Left cardiac atrium (tissue), 4 donors: ENCODE measurements at regions not wholly inside any gene's neighbourhood (a gene's known extent, or its start where the extent isn't known, plus 50 kb on each side); places are given as distances from the start of the nearest gene placed in this dataset.
"Not testable (repeated sequence)": the region's sequence is repeated elsewhere in the genome, so short reads cannot be mapped to it uniquely, and the experiment has no call there.

Experiments used
- ATAC-seq, 2 donors: fragments of 200-7000 bp; cut with Tn5 transposase; one replicate each; pipeline ENCODE4 v1.9.1; 2020; ENCODE audit warnings: mild to moderate bottlenecking in 2 of 2, moderate library complexity in 2 of 2
- DNase-seq: peaks from one replicate; pipeline ENCODE4 v3.0.0-alpha.2; 2020
- intact Hi-C, 2 donors: fragments of 100-400 bp; cut with DNase I; formaldehyde crosslinking; loops; one replicate each; pipeline versions ENCODE4 v1.14.1 to v1.15.1; 2022 to 2023
- donor health status: DM: no; HTN: yes; CAD: no.
- donor health status: DM: no; HTN: yes; CAD: no; lungs with severe emphysema.
- donor health status: DM: yes; HTN: yes; CAD: no.
- donor health status: Dilated cardiomyopathy.

DNA sequence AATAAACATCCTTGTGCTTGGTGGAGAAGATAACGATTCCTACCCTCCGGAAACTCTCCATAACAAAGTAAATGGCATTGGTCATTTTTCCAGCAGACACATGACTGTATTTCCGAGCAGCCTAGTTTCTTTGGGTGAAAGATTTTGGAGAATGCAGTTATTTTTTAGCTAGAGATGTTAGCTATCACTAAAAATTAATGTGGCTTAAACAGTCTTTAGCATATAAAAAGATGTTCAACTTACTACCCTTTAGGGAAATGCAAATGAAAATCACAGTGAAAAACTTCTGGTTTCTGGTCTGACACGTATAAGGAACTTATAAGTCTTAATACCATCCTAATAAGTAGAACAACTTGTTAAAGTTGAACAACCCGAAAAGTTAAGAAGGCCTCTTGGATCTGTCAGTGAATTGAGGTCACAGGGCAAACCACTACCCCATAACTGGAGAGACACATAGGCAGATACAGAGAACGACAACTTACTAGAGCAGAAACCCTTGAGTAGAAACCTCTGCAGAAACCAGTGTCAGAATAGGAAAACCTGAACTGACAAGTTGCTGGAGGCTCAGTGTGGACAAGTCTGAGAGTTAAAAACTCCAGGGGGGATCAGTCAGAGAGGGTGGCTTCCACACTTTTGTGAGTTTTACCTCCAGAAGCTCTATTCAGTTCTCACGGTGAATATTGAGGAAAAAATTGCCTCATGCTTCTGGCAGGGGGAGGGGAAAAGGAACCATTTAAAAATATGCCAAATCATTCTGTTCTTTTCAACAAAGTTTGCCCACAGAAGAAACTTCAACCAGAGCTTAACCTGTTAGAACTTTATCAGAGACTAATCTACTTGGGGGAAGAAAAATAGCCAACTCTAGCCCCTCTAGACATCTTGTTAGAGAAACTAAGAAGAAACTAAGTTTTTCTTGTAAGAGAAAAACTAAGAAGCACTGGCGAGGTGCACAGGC is 325.2 kb upstream of the RPS23 start:
- DNase-seq, result no peak
- intact Hi-C loops, result no loop called here
- no peak for ATAC-seq

GRCh38 chr5:82601861-82602260 is 323.7 kb upstream of the RPS23 start:
- ATAC-seq, result no peak
- intact Hi-C loops, result no loop called here
- no peak for DNase-seq

GRCh38 chr5:82601077-82601476 is 322.9 kb upstream of the RPS23 start:
- intact Hi-C loops, result no loop called here

DNA sequence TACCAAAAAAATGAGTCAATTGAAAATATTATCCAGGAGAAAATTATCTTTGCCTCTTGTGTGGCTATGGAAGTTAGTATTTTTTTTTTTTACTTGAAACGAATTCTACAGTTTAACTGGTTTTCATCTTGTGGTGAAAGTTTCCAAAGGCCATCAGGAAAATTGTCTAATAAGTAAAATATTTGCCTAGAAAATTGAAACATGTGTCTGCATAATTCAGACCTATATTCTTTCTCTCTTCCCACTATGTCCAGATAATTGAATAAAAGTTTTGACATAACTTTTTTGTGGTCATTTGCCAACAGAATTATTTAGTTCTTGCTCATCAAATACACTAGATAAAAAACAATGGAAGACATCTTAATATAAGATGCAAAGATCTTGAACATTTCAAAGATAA is 321.5 kb upstream of the RPS23 start:
- DNase-seq, result no peak
- intact Hi-C loops, result no loop called here
- ATAC-seq, result no peak

More at GRCh38 chr5:82601077-82601476, 322.9 kb upstream of the RPS23 start:
- no peak for DNase-seq
- ATAC-seq, result no peak

DNA sequence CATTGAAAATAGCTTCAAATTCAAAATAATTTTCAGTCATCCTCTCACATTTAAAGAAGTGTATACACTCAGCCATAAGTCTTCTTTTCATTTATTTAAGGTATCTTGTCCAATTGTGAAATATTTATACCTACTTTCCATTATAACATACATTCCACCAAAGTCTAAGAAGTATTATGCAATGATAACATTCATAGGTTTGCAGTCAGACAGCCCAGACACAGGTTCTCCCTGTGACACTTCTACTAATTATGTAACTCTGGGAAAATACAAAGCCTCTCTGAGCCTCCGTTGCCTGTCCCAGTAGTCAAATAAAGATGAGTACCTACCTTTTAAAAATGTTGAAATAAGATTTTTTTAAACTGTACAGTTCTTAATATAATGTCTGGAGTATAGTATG is 320.9 kb upstream of the RPS23 start:
- intact Hi-C loops, result no loop called here
- ATAC-seq, result no peak
- DNase-seq, result no peak

- ATAC-seq (no peak), DNase-seq (no peak)
- intact Hi-C loops, result no loop called here
Observed at GRCh38 chr5:82597437-82597836, 319.3 kb upstream of the RPS23 start.

GRCh38 chr5:82596451-82596850 is 318.3 kb upstream of the RPS23 start:
- DNase-seq, result no peak
- ATAC-seq, result no peak
- intact Hi-C loops, result no loop called here

DNA sequence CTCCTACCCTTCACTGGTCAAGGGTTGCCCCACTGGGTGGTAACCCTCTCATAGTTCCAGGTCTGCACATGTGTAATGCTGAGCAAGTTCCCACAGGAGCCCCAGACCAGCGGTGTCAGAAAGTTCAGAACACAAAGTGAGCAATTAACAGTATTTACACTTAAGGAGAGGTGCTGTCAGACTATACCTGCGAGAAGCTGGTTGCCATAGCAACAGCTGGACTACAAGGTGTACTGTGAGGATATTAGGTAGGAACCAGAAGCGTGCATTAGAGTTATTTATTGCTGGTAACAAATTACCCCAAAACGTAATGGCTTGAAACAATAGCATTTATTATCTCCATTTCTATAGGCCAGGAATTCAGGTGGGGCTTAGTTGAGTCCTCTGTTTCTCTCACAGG is 317.0 kb upstream of the RPS23 start:
- no peak for DNase-seq
- intact Hi-C loops, result no loop called here
- ATAC-seq, result no peak

DNA sequence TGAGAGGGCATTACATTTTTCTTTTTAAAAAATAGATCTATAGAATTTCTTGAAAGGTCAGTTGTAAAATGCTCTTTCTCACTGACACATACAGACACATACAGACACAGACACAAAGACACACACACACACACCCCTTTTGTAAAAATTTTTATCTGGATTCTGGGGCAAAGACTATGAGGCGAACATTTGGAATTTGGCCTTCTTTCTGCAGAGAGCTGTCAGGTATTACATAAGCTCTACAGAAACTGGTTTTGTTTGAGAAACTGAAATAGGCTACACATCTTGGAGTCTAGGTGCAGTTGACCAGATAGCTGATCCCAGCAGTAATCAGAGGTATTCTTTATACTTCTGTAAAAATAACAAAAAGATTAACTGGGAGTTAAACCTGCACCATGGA is 315.9 kb upstream of the RPS23 start:
- ATAC-seq, result no peak
- no peak for DNase-seq
- intact Hi-C loops, result no loop called here

GRCh38 chr5:82593481-82593880 is 315.3 kb upstream of the RPS23 start:
- DNase-seq (no peak), ATAC-seq (peak in 1 of 2 donors; percentile 30)
- intact Hi-C loops, result no loop called here

- intact Hi-C loops, result no loop called here
- ATAC-seq (no peak), DNase-seq (no peak)
Observed at GRCh38 chr5:82591021-82591515, 312.9 kb upstream of the RPS23 start.

DNA sequence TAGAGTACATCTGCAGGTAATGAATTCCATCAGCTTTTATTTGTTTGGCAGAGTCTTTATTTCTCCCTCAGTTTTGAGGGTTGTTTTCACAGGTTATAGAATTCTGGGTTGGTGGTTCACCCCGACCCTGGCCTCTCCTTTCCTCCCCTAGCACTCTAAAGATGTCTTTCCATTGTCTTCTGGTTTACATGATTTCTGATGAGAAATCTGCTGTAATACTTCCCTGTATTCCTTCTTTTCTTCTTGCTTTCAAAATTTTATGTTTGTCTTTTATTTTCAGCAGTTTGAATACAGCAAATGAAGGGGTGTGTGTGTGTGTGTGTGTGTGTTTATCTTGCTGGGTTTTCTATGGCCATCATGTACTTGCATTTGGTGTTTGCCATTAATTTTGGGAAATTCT is 312.0 kb upstream of the RPS23 start:
- no peak for ATAC-seq
- DNase-seq, result no peak
- intact Hi-C loops, result no loop called here

DNA sequence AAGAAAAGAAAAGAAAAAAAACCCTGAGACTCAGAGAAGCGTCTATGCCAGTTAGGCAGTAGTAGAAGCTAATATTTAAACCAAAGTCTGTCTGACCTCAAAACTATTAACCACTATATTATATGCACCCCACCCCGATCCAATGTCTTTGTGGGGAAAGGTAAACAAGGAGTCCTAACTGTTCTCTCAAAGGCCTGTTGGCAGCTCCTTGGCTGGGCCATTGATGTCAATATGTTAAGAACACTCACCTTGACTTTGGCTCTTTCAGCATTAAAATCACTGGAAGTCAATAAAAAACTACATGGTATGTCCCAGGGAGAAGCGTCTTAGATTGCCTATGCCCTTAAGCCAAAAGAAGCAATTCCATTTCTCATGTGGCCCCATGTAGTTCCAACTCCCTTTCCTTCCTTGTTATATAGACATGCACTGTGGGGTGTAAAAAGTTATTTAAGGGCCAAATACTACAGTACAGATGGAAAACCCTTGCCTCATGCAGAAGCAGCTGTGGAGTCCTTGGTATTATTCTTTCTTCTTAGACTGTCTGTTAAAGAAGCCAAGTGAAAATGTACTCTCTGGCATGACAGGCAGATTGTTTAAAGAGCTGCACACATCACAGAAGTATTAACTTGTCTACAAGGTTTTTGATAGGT is 308.6 kb upstream of the RPS23 start:
- no peak for DNase-seq
- intact Hi-C loops, result no loop called here
- no peak for ATAC-seq

GRCh38 chr5:82586181-82586580 is 308.0 kb upstream of the RPS23 start:
- ATAC-seq (no peak), DNase-seq (no peak)
- intact Hi-C loops, result no loop called here

GRCh38 chr5:82584631-82585030 is 306.5 kb upstream of the RPS23 start:
- DNase-seq (no peak), ATAC-seq (peak in 1 of 2 donors; percentile 57)
- intact Hi-C loops, result no loop called here

- DNase-seq, intact Hi-C loops, ATAC-seq: not testable (repeated sequence)
Observed at GRCh38 chr5:82583331-82583730, 305.2 kb upstream of the RPS23 start.

DNA sequence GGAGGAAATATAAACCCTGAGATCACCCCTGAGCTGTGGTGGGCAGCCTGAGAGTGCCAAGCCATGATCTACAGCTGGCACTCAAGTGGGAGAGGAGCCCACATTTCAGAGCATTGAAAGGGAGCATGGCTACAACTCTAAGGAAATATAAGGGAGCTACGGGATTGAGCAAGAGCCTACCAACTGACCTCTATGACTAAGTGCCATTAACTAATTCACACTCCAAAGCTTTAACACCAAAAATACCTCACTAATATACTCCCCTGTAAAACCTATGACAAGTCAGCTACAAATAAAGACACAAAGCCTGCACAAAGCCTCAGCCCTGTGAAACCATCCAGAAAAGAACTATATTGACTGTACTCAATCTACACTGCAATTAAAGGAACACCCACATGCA is 286.8 kb upstream of the RPS23 start:
- DNase-seq (no peak), ATAC-seq (no peak)
- intact Hi-C loops, result no loop called here

DNA sequence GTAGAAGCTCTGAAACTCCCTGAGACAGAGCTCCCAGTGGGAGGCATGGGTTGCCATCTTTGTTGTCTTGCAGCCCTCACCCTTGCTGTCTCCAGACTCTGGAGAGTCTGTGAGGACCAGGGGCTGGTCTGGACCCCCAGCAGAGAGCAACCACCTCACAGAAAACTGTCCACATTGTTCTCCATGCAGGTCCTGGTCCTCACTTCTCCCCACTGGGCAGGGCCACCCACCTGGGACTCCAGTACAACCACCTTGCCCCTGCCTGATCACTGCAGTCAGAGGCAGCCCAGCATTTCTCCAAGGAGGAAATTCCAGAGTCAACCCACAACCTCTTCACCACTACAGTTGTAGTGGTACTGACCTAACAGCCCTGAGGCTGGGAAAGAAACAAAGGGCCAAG is 285.6 kb upstream of the RPS23 start:
- intact Hi-C loops, result no loop called here
- no peak for DNase-seq

GRCh38 chr5:82562696-82563240 is 284.6 kb upstream of the RPS23 start:
- DNase-seq (no peak), ATAC-seq (no peak)
- intact Hi-C loops, result no loop called here

More for the DNA sequence above, 285.6 kb upstream of the RPS23 start:
- ATAC-seq, result no peak

DNA sequence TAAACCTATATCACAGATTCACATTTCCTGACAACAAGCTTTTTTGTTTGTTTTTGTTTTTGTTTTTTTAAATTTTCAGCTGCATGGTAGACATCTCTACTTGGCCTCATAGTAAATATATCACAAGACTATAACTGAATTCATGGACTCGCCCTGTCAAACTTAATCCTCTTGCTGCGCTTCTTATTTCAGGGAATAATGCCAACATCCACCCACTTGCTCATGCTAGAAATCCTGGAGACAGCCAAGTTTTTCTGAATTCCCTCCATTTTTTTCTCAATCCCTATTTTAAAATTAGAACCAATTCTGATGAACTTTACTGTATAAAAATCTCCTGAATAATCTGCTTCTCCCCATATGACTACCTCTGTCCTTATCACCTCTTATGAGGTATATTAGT is 283.6 kb upstream of the RPS23 start:
- intact Hi-C loops, result no loop called here
- ATAC-seq (no peak), DNase-seq (no peak)
